ENCODE measurements at regions not wholly inside any gene's neighbourhood (a gene's known extent, or its start where the extent isn't known, plus 50 kb on each side); places are given as distances from the start of the nearest gene placed in this dataset.

GRCh38 chr13:68293631-68294030, 1063.5 kb upstream of the PCDH9 start:
- H3K9me3 ChIP-seq (ENCODE audit: low read depth, low read length, poor library complexity, severe bottlenecking): no peaks in the 10 kb centered on the region
- no peak for TF ChIP-seq EZH2 (IDR thresholded peaks at IDR 0.05; ENCODE audit: borderline replicate concordance, low read depth, low read length, poor library complexity, severe bottlenecking)
- TF ChIP-seq, protein P1, sequence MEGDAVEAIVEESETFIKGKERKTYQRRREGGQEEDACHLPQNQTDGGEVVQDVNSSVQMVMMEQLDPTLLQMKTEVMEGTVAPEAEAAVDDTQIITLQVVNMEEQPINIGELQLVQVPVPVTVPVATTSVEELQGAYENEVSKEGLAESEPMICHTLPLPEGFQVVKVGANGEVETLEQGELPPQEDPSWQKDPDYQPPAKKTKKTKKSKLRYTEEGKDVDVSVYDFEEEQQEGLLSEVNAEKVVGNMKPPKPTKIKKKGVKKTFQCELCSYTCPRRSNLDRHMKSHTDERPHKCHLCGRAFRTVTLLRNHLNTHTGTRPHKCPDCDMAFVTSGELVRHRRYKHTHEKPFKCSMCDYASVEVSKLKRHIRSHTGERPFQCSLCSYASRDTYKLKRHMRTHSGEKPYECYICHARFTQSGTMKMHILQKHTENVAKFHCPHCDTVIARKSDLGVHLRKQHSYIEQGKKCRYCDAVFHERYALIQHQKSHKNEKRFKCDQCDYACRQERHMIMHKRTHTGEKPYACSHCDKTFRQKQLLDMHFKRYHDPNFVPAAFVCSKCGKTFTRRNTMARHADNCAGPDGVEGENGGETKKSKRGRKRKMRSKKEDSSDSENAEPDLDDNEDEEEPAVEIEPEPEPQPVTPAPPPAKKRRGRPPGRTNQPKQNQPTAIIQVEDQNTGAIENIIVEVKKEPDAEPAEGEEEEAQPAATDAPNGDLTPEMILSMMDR (conservative IDR thresholded peaks at IDR 0.05; ENCODE audit: low read depth, low read length): no peak
- H3K27ac ChIP-seq (ENCODE audit: low read depth, low read length, poor library complexity, severe bottlenecking): no peak overlapping the region
- no peak overlapping the region for H3K4me3 ChIP-seq (ENCODE audit: low read depth, low read length, poor library complexity, severe bottlenecking)
- H3K27me3 ChIP-seq (replicated peaks; ENCODE audit: insufficient read depth, low read depth, low read length, poor library complexity): no peaks in the 10 kb centered on the region
- no TSS peak for BruUV-seq (replicated peaks)
- intact Hi-C loops (cut with micrococcal nuclease; ENCODE audit: unreplicated experiment): no loop called here
- no peak for DNase-seq (ENCODE audit: low spot score)
- H3K4me1 ChIP-seq (ENCODE audit: insufficient read depth, low read length, poor library complexity, severe bottlenecking): no peaks in the 10 kb centered on the region
- CTCF ChIA-PET: no interaction called here
- no peaks in the 10 kb centered on the region for H3K36me3 ChIP-seq (ENCODE audit: insufficient read depth, low read length, poor library complexity, severe bottlenecking)
- POLR2A ChIA-PET (ENCODE audit: low non-redundant PET): no interaction called here

- intact Hi-C loops (cut with micrococcal nuclease; ENCODE audit: unreplicated experiment): no loop called here
- POLR2A ChIA-PET (ENCODE audit: low non-redundant PET): no interaction called here
- CTCF ChIA-PET: no interaction called here
These were observed 1062.5 kb upstream of the PCDH9 start for GRCh38 chr13:68292601-68293000.

GRCh38 chr13:68291595-68291994, 1061.5 kb upstream of the PCDH9 start:
- Histone ChIP-seq H3K4me1 (ENCODE audit: insufficient read depth, low read length, poor library complexity, severe bottlenecking) (no peaks in the 10 kb centered on the region), H3K4me3 (ENCODE audit: low read depth, low read length, poor library complexity, severe bottlenecking) (no peak overlapping the region), H3K27ac (ENCODE audit: low read depth, low read length, poor library complexity, severe bottlenecking) (no peak overlapping the region), H3K36me3 (ENCODE audit: insufficient read depth, low read length, poor library complexity, severe bottlenecking) (no peaks in the 10 kb centered on the region), H3K9me3 (ENCODE audit: low read depth, low read length, poor library complexity, severe bottlenecking) (no peaks in the 10 kb centered on the region), H3K27me3 (replicated peaks; ENCODE audit: insufficient read depth, low read depth, low read length, poor library complexity) (no peaks in the 10 kb centered on the region)
- ChIA-PET CTCF (no interaction called here), POLR2A (ENCODE audit: low non-redundant PET) (no interaction called here)
- intact Hi-C loops (cut with micrococcal nuclease; ENCODE audit: unreplicated experiment): no loop called here
- TF ChIP-seq EZH2 (IDR thresholded peaks at IDR 0.05; ENCODE audit: borderline replicate concordance, low read depth, low read length, poor library complexity, severe bottlenecking): no peak
- TF ChIP-seq, protein P1 (conservative IDR thresholded peaks at IDR 0.05; ENCODE audit: low read depth, low read length): no peak
- no TSS peak for BruUV-seq (replicated peaks)
- DNase-seq (ENCODE audit: low spot score): no peak

More at GRCh38 chr13:68292601-68293000, 1062.5 kb upstream of the PCDH9 start:
- no TSS peak for BruUV-seq (replicated peaks)
- no peaks in the 10 kb centered on the region for H3K36me3 ChIP-seq (ENCODE audit: insufficient read depth, low read length, poor library complexity, severe bottlenecking)
- H3K4me1 ChIP-seq (ENCODE audit: insufficient read depth, low read length, poor library complexity, severe bottlenecking): no peaks in the 10 kb centered on the region
- H3K4me3 ChIP-seq (ENCODE audit: low read depth, low read length, poor library complexity, severe bottlenecking): no peak overlapping the region
- no peaks in the 10 kb centered on the region for H3K27me3 ChIP-seq (replicated peaks; ENCODE audit: insufficient read depth, low read depth, low read length, poor library complexity)
- no peak overlapping the region for H3K27ac ChIP-seq (ENCODE audit: low read depth, low read length, poor library complexity, severe bottlenecking)
- no peak for DNase-seq (ENCODE audit: low spot score)
- no peaks in the 10 kb centered on the region for H3K9me3 ChIP-seq (ENCODE audit: low read depth, low read length, poor library complexity, severe bottlenecking)
- no peak for TF ChIP-seq EZH2 (IDR thresholded peaks at IDR 0.05; ENCODE audit: borderline replicate concordance, low read depth, low read length, poor library complexity, severe bottlenecking)
- TF ChIP-seq, protein P1 (conservative IDR thresholded peaks at IDR 0.05; ENCODE audit: low read depth, low read length): no peak

All from A673 (cell line).